NOMO-1 treated with dmso at 0.1 percent for 144 hours (cell line): ENCODE measurements at regions not wholly inside any gene's neighbourhood (a gene's known extent, or its start where the extent isn't known, plus 50 kb on each side); places are given as distances from the start of the nearest gene placed in this dataset.
"Not testable (repeated sequence)": the region's sequence is repeated elsewhere in the genome, so short reads cannot be mapped to it uniquely, and the experiment has no call there.

Source experiments
- DNase-seq: peaks from one replicate; lab custom pipeline; 2025; ENCODE audit not compliant: unreplicated experiment; lab: John Stamatoyannopoulos, UW

DNA sequence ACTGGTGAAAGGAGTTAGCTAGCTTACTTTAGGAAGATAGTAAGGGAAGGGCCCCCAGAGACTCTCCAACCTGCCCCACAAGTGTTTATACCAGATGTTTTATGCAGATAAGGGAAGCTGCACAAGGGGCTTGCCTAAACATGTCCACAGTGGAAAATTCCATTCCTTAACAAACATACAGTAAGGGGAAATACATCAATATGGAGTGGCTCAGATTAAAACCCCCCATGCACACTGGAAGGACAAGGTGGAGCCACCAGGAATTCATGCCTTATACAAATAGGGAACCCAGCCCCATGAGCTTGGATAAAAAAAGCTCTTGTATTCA is 106.3 kb upstream of the GPBP1 start:
- DNase-seq, result no peak

DNA sequence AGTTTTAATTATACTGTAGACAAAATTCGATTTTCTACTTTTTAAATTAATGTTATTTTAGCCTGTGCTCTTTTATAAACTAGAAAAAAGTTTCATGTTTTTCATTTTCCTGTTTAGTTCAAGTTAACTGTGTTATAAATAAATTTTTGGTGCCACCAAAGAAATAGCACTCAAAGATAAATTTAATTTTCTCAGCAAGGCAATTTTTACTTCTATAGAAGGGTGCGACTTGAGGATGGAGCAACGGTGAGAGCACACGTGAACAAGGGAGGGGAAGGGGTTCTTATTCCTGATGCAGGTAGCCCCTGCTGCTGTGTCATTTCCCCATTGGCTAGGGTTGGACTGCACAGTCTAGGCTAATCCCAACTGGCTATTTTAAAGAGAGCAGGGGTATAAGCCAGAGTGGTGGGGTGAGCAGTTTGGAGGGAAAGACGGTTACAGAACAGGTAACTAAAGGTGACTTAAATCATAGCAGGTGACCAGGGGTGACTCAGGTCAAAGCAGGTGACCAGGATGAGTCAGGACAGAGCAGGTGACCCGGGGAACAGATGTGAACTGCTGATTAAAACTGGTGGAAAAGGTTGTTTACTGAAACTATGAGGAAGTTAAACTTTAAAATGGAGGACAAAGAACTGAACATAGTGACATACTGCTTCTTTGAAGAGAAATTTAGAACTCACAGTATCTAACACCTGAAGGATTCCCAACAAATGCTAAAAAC is 104.6 kb upstream of the GPBP1 start:
- DNase-seq, result no peak

DNA sequence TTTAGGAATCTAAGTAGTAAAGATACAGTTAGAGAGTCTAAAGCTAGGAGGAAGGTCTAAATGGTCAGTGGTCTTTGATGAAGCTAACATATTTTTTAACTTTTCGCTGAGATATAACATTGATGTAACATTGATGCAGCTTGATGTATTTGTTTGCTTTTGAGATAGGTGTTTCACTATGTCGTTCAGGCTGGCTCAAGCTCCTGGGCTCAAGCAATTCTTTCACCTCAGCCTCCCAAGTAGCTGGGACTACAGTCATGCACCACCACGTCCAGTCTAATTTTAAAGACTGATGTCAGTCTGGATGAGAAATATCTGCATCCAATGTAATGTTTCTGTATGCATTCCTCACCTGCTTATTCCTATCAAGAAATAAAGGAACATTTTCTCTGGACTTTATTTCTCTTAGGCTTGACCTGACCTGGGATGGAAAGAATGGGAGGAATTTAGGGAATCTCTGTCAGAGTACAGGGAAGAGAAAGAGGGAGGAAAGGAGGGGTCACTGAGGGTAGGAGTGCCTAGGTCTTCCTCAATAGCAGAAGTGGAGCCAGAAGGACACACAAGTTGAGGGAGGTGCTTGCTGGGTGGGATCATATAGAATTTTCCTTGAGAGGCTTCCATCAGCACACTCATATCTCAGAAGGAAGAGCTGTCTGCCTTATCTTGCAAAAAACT is 101.5 kb upstream of the GPBP1 start:
- DNase-seq, result no peak

DNA sequence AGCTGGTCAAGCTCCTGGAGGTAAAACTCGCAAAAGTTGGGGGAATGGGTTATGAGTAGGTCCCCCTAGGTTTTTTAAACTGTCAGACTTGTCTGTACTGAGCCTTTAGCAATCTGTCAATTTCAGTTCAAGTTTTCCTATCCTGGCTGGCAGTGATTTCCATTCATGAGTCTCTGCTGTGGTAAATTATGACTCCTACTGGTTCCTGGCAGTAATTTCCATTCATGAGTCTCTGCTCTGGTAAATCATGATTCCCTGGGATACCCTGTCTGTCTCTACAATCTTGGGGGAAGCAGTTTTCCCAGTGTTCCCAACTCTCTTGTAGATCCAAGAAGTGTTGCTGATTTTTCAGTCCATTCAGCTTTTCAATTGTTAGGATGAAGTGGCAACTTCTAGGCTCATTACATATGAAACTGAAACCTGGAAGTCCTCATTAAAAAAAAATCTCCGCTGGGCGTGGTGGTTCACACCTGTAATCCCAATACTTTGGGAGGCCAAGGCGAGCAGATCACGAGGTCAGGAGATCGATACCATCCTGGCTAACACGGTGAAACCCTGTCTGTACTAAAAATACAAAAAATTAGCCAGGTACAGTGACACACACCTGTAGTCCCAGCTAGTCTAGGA is 91.3 kb upstream of the GPBP1 start:
- no peak for DNase-seq

DNA sequence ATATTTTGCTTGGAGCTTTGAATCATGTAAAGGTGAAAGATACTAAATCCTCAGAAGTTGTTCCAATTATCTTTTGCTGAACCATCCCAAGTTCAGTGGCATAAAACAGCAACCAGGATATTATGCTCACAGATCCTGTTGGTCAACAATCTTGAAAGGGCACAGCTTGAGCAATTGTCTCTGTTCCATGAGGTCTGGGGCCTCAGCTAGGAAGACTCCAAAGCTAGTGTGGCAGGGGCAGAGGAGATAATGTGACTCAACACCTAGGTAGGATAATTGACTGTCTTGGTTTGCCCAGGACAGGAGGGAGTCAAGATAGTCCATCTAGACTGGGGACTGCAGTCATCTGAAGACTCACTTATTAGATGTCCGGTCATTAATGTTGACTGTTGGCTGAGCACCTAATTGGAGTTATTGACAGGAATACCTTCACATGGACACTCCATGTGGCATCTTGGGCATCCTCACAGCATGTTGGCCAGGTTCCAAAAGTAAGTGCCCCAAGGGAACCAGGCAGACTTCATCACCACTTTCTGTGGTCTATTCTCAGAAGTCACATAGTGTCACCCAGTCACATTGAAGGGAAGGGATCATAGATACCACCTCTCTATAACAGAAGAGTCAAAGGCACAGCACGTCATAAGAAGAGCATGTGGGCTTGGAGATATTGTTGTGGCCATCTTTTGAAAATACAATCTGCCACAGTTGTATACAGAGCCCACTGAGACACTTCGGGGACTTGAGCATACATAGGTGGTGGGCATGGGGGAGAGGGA is 88.4 kb upstream of the GPBP1 start:
- DNase-seq, result no peak

DNA sequence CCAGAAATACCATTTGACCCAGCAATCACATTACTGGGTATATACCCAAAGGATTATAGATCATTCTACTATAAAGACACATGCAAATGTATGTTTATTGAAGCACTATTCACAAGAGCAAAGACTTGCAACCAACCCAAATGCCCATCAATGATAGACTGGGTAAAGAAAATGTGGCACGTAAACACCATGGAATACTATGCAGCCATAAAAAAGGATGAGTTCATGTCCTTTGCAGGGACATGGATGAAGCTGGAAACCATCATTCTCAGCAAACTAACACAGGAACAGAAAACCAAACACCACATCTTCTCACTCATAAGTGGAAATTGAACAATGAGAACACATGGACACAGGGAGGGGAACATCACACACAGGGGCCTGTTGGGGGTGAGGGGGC is 85.9 kb upstream of the GPBP1 start:
- DNase-seq, result not testable (repeated sequence)

DNA sequence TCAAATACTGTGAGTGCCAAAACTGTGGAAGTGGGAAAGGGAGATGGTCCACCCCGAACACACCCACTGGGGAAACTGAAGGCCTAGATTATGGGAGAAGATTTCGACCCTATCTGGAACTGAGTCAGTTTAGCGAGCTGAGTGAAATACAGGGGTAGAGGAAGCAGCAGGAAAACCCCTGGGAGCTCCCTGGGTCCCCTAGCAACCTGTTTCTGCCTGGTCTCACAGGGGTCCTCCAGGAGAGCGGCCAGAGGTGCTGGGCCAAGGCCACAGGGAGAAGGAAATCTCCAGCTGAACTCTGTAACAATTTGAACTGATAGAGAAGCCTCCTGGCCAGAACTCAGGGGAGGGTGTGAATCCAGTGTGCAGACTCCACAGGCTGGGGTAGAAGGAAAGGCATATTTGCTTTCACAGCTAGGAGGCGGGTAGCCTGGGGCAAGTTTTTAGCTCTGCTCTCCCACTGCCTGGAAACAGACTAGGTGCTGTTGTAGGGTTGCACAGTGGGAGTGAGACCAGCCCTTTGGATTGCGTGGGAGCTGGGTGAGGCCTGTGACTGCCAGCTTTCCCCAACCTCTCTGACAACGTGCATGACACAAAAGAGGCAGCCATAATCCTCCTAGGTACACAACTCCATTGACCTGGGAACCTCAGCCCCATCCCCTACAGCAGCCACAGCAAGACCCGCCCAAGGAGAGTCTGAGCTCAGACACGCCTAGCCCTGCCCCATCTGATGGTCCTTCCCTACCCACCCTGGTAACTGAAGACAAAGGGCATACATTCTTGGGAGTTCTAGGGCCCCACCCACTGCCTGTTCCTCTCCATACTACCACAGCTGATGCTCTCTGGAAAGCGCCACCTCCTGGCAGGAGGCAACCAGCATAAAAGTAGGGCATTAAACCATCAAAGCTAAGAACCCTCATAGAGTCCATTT is 78.8 kb upstream of the GPBP1 start:
- DNase-seq, result no peak

DNA sequence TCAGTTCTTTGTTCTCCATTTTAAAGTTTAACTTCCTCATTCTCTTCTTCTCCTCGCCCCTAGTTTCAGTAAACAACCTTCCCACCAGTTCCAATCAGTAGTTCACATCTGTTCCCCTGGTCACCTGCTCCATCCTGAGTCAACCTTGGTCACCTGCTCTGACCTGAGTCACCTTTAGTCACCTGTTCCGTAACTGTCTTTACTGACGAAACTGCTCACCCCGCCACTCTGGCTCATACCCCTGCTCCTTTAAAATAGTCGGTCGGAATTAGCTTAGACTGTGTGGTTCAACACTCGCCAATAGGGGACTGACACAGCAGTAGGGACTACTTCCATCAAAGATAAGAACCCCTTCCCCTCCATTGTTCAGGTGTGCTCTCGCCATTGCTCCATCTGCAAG is 76.3 kb upstream of the GPBP1 start:
- no peak for DNase-seq

DNA sequence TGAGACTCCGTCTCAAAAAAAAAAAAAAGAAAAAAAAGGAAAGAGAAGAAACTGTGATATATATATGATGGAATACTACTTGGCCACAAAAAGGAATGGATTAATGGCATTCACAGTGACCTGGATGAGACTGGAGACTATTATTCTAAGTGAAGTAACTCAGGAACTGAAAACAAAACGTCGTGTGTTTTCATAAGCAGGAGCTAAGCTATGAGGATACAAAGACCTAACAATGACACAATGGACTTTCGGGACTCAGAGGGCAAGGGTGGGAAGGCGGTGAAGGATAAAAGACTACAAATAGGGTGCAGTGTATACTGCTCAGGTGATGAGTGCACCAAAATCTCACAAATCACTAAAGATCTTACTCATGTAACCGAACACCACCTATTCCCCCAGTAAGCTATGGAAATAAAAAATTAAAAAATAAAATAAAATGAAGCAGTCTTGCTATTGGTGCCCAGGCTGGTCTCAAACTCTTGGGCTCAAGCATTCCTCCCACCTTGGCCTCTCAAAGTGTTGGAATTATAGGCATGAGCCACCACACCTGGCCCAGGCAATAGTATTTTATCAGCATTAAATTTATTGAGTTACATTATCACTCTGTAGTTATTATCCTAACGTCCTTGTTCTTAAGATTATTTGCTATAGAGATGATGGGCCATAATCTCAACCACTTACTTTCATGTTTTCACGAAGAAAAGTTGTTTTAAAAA is 71.5 kb upstream of the GPBP1 start:
- no peak for DNase-seq

DNA sequence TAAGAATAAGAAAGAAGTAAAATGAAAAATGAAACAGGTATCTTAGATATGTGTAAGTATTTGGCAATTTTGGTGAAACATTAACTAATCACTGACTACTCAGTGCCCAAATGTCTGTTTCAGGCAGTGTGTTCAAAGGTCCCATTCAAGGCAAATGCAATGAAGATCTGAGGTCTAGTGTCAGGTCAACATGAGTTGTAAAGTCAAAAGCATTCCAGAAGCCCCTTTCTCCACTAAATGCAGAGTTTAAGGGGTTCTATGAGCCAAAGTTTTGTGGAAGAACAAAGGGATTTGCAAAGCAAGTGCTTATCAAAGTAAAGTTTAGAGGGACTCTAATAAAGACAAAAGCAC is 71.0 kb upstream of the GPBP1 start:
- DNase-seq, result no peak

DNA sequence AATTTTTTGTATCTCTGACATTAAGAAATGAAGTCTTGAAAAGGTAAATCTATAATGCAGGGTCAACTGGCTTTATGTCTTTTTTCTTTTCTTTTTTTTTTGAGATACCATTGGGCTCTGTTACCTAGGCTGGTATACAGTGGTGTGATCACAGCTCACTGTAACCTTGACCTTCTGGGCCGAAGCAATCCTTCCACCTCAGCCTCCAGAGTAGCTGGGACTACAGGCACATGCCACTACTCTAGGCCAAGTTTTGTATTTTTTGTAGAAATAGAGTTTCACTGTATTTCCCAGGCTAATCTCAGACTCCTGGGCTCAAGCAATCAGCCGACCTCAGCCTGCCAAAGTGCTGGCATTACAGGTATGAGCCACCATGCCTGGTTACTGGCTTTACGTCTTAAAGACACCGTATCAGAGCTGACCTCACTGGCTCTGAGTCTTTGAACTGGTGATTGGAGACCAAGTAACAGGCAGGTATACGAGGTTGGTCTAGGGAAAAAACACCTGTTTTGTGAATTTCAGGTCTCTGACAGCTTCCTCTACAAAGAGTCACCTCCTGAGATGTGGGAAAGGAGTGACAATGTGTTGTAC is 70.4 kb upstream of the GPBP1 start:
- no peak for DNase-seq

DNA sequence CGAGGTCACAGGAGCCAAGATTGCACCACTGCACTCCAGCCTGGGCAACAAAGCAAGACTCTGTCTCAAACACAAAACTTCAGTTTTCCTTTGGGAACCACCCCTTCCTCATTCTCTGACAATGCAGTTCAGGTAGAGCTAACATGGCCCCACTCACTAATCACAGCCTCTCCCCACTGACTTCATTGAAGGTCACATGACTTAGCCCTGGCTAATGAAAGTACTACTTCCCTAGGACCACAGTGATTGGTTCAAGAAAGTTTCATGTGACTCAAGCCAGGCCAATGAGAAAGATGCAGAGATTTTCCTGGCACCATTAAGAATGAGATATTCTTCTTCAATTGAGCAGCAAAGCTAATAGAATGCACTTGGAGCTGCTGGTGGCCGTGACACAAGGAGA is 67.2 kb upstream of the GPBP1 start:
- DNase-seq, result no peak

DNA sequence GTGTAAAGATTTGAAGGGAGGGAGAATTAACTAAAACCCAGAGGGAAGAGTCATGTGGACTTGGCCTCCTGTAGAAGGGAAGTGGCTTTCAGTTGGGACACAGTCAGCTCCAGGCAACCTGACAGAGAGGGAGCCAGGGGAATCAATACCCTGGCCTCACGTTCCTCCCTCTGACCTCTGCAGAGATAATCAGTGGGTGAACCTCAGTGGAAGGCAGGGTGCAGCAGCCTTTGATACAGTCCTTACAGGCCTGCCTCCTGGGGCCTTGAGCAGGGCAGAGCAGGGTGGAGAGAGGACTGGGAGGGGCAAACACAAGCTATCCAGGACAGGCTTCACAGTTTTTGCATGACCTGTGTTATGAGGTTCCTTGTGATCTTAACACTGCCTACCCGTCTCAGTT is 61.9 kb upstream of the GPBP1 start:
- no peak for DNase-seq

DNA sequence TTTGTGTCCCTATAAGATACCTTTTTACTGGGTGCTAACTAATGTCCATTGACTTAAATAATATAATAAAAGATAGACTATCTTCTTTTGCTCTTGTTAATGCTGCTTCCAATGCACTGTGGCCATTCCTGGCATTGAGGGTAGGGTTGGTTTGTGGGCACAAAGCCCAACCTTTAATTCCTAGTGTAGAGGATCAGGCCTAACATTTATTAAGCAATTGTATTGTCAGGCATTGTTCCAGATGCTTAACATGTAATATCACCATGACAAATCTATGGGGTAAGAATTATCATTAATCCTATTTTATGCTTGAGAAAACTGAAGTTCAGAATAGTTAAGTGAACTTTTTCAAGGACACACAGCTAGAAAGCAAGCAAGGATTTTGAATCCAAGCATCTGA is 60.4 kb upstream of the GPBP1 start:
- no peak for DNase-seq

DNA sequence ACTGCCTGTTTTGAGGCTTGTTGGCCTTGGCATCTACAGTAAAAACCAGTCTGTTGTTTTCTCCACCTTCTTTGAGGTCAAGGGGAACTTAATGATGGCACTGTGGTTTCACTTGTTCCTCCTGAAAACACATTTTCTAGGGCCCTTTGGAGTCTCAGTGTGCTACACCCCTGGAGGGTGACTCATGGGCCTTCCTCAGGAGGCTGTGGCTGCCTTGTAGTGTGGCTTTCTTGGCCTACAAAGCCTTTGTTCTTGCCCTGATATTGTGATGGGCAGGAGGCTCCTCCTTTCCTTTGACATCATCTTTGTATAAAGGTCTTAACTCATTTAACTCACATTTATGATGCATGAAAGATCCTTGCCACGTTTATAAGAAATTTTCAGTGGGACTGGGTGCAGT is 56.3 kb upstream of the GPBP1 start:
- peak; percentile 45 for DNase-seq

DNA sequence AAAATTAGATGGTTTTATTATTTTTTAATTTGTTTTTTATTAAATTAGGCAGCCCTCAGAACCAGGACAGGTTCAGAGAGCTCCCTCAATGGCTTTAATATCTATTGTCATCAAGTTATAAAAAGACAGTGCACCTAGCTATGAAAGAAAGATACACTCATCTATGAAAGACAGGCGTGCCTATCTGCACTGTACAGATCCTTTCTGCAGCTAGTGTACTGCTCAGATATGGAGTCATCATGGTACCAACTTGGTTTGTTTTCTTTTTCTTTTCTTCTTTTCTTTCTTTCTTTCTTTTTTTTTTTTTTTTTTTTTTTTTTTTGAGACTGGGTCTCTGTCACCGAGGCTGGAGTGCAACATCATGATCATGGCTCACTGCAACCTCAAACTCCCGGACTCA is 54.8 kb upstream of the GPBP1 start:
- DNase-seq, result no peak

DNA sequence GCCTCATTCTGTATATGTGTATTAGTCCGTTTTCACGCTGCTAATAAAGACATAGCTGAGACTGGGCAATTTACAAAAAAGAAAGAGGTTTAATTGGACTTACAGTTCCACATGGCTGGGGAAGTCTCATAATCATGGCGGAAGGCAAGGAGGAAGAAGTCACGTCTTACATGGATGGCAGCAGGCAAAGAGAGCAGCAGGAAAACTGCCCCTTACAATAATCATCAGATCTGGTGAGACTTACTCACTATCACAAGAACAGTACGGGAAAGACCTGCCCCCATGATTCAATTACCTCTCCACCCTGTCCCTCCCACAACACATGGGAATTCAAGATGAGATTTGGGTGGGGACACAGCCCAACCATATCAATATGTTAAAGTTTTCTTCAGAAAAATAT is 49.8 kb upstream of the GPBP1 start:
- DNase-seq, result no peak
